ENCODE measurements at regions not wholly inside any gene's neighbourhood (a gene's known extent, or its start where the extent isn't known, plus 50 kb on each side); places are given as distances from the start of the nearest gene placed in this dataset.

DNA sequence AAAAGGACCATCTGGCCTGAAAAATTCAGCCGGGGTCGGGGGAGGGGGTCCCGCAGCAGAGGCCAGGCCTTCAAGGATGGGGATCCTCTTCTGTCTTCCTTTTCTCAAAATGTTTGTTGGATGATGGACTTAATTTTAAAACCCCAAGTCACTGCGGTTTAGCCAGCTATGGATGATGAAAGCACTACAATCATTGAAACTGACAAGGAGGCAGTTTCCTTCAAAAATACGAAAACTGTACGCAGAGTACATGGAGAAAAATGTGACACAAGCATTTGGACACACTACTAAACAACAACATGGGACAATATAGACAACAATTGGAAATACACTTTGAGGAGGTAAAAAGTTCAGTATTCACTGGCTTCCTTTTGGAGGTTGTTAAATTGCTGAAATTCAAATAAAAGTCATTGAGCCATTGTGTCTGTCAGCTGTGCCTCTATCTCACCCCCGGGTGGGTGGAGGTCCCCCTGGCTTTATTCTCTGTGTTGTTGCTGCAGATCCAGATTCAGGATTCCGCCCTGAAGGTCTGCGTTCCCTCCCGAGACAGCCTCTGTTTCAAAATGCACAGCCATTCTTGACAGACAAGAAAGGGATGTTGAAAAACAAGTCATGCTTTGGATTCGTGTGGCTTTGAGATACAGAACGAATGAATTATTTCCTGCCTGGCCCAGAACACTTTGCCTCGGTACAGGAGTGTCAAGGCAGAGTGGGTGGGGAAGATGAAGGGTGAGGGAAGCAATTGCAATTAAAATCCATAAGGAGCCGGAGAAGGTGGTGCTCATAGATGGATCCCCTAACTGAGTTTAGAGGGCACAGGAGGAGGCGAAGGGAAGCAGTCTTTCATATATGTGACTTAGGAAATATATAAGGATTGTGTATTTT, 118.2 kb downstream of the TTLL2 start:
- no peak for DNase-seq (ENCODE audit: low read depth)

- DNase-seq (ENCODE audit: low read depth): no peak
Measured at GRCh38 chr6:167444602-167445346, 119.9 kb downstream of the TTLL2 start.

DNA sequence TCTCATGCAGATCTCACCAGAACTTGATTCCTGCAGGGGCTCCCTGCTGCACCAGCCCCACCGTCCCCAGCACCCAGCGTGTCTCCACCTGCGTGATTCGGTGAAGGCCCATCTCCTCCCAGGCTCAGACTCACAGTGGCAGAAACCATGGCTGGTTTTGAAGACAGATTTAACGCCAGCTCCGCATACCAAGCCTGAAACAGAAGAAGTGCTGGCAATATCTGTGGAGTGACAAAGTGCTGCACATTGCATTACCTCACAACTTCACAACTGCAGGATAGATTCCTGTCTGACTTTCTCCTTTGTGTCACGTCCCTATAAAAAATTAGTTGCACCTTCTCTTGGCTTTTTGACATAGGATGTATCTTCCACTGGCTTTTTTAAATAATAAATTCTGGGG, 120.7 kb downstream of the TTLL2 start:
- no peak for DNase-seq (ENCODE audit: low read depth)

DNA sequence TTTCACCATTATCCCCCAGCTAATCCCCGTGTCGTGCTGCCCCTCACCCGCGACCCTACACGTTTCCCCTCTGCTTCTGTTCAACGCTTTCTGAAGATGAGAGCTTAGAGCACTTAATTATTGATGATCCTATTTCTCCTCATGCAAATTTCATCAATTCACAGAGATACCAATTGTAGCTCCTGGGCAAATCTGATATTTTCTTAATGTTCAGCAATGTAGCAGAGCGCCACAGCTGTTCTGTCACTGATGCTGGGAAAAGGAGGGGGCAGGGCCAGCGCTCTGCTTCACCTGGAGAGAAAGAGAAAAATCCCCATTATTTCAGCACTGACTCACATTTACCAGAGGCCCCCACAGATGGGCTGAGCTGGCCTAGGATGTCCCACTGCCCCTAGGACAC, 121.2 kb downstream of the TTLL2 start:
- DNase-seq (ENCODE audit: low read depth): no peak

DNA sequence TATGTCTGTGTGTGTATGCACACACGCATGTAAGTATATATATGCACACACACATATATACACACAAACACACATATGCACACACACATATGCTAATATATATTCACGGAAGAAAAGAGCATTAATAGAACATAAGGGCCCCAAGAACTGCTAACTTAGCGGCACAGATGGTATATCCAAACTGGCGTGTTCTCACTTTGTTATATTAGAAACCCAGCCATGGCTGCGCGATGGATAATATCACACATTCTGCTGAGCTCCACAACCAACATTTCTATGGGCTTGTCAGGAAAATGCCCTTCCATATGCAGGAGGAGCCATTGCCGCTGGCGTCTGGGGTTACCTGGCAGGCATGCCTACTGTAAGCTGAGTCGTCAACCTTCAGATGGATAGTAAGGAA, 122.1 kb downstream of the TTLL2 start:
- no peak for DNase-seq (ENCODE audit: low read depth)

GRCh38 chr6:167448378-167448777, 123.5 kb downstream of the TTLL2 start:
- no peak for DNase-seq (ENCODE audit: low read depth)

GRCh38 chr6:167449094-167449861, 124.4 kb downstream of the TTLL2 start:
- DNase-seq (ENCODE audit: low read depth): no peak

DNA sequence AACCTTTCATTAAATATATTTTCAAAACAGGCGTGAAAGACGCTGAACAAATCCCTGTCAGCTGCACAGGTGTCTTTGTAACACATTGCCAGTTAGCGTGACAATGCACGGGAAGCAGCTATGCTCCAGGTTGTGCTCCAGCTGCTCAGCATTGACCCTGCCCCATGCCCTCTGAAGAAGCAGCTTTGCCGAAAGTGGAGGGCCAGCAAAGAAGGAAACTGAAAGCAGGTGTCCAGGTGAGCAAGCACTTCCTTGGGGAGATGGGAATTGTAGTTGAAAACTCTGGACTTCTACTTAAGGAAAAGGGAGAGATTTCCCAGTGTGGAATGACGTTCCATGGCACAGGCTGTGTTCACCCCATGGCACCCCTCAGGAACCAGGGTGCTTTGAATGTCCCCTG, 125.7 kb downstream of the TTLL2 start:
- DNase-seq (ENCODE audit: low read depth): no peak

DNA sequence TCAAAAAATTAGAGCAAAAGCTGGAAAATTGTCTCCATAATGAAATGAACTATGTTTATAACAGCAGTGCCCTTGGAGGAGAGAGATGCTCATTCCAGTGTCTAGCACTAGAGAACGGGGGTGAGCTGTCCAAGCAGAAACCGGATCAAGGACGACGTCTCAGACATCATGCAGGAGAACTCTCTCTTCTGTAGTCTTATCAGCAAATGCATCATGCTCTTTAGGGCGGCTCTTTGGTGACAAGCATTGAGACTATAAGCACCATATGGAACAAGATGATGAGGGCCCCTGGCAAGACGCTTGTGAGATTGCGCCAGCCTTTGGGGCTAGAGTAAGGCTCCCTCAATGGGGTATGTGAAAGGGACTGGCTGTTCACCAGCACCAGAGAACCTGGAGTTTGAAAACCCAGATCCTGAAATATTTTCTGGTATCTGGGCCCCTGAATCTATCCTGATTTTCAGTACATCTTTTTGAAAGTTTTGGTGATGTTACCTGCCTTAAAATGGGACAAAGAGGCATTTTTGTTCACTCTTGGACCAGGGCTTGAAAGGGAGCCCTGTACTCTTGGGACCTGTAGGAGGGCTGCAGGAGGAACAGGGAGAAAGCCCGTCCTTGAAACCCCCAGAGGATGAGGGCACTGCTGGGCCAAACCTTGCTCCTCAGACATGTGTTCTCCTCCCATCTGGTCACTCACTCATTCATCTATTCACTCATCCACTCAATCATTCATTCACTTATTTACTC, 127.6 kb downstream of the TTLL2 start:
- no peak for DNase-seq (ENCODE audit: low read depth)

GRCh38 chr6:167453082-167453446, 128.2 kb downstream of the TTLL2 start:
- no peak for DNase-seq (ENCODE audit: low read depth)

- DNase-seq (ENCODE audit: low read depth): no peak
Measured at GRCh38 chr6:167454003-167454402, 129.1 kb downstream of the TTLL2 start.

DNA sequence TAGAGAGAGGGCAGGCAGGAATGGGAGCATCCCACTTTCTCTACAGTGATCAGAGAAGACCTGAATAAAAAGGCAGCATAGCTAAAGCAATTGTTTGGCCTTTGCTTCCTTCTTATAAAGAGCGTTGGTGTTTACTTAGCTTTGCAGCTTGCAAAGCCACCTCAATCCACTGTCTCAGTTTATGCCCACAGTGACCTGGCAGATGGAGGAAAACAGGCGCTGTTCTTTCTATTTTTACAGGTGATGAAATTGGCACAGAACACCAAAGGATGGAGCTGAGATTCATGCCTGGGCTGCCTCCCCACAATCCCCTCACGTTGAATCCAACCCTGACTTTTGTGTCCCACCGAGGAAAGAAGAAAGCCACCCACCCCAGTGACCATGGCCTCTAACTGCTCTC, 130.5 kb downstream of the TTLL2 start:
- no peak for DNase-seq (ENCODE audit: low read depth)

DNA sequence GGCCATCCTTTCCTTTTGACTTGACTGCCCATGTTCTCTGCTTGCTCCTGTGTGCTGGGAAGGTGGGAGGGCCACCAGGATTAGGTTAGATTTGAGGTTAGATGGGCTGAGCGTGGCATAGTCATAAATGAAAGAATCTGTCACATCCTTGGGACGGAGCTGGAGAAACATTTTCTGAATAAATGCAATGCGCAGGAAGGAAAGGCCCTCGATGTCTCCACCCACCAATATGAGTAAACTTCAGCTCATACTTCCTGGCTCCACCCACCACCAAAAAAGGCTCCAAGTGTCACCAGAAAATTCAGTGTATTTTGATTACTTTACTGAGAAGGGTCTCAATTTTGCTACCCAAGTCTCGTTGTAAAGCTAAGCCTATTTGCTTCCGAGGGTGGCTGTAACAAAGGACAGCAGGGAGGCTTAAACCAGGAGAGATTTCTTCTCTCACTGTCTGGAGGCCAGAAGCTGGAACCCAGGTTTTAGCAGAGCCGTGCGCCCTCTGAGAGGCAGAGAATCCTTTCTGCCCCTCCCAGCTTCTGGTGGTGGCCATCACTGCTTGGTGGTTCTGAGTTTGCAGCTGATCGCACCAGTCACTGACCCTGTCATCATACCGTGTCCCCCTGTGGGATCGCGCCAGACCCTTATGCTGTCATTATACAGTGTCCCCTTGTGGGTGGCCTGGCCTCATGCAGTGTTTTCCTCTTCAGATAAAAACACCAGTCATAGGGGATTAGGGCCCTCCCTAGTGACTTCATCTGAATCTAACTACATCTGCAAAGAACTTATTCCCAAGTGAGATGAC, 137.8 kb downstream of the TTLL2 start:
- DNase-seq (ENCODE audit: low read depth): no peak

GRCh38 chr6:167464177-167464576, 139.3 kb downstream of the TTLL2 start:
- no peak for DNase-seq (ENCODE audit: low read depth)

- no peak for DNase-seq (ENCODE audit: low read depth)
Measured at GRCh38 chr6:167465482-167465881, 140.6 kb downstream of the TTLL2 start.

DNA sequence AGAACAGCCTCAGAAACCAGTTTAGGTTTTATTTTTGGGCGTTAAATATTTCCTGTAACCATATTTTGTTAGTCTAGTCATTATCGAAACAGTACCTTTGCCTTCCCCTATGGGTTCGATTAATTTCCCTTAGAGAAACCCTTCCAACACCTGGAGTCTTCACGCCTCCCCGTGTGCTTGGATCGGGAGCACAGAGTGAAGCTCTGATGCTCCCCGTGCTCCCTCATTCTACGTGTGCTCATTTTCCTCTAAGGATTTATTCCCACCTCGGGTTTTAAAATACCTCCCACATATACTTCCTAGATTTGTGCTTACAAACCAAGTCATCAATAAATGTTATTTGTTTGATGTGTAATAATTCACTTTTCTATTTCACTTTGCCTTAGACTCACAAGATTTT, 142.4 kb downstream of the TTLL2 start:
- DNase-seq (ENCODE audit: low read depth): no peak

GRCh38 chr6:167467793-167468431, 143.0 kb downstream of the TTLL2 start:
- no peak for DNase-seq (ENCODE audit: low read depth)

- no peak for DNase-seq (ENCODE audit: low read depth)
Measured at GRCh38 chr6:167469101-167469500, 144.2 kb downstream of the TTLL2 start.

- DNase-seq (ENCODE audit: low read depth): no peak
Measured at GRCh38 chr6:167469672-167470071, 144.8 kb downstream of the TTLL2 start.

DNA sequence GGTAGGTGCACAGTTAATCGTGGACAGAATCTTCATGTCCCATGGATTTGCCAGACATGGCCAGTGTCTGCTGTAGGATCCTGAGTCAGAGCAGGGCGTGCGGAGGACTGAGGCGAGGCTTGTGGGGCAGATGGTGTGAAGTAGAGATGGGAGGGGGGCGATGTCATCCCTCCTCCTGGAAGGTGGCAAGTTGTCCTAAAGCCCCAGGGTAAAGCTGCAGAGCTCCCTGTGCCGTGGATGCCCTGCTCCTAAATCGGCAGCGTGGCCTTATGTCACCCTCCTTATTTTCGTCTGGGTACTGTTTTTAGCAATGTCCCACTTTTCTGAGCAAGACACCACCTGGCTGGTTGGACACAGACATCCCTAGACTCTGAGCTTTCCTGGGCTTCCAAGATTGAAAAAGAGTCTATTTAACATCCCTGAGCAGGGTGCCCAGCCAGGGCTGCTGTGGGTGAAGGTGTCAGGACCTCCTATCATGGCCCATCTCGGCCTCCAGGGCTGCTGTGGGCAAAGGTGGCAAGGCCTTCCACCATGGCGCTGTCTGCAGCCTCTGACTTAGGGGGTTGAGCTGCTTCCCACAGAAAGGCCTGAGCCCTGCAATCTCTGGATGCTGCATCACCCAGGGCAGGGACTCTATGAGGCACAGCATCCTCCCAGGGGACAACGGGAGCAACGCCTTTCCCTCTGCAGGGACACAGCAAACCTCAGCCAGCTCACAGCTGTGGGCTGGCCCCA, 145.4 kb downstream of the TTLL2 start:
- no peak for DNase-seq (ENCODE audit: low read depth)

Data from CMK (cell line).